Stimulated activated CD4-positive, alpha-beta T cell treated with anti-CD3 and anti-CD28 coated beads, Interleukin-4, amount 100 ng/mL, for 24 hours (primary cell): ENCODE measurements at regions not wholly inside any gene's neighbourhood (a gene's known extent, or its start where the extent isn't known, plus 50 kb on each side); places are given as distances from the start of the nearest gene placed in this dataset.

Experiments used
- DNase-seq: peaks from one replicate; pipeline ENCODE4 v3.0.0-alpha.2; 2020

DNA sequence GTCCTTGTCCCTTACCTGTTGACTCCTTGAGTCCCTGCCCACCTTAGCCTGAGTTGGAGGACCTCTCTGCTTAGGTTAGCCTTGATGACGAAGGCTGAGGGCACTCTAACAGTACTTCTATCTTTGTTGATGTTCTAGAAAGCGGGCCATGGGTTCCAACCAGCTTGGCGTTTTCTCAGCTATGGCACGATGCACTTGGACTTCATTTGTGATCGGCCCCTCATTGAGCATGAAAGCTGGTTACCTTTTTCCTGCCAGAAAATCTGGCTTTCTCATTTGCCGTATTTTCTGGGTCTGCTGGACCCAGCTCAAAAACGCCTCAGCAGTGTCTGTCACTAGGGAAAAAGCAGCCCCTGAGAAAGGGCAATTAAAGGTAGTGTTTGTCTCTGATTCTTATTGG lies 290.8 kb downstream of the EMP1 start:
- DNase-seq, result no peak

DNA sequence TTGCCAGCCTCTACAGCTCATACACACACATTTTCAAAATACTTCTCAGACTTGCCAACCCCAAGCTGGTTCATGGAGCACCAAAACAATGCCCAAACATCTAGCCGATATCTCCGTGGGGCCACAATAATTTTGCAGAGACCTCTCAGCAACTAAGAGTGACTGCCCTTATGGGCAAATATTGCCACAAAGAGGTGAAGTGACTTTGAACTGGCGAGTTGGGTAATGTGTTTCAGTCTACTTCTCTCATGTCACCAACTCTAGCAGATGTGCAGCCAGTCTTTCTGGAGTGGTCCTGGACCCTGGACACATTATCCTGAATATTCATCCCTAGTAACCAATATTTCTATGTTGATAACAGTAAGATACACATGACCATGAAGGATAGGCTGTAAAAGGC lies 290.3 kb downstream of the EMP1 start:
- DNase-seq, result no peak

DNA sequence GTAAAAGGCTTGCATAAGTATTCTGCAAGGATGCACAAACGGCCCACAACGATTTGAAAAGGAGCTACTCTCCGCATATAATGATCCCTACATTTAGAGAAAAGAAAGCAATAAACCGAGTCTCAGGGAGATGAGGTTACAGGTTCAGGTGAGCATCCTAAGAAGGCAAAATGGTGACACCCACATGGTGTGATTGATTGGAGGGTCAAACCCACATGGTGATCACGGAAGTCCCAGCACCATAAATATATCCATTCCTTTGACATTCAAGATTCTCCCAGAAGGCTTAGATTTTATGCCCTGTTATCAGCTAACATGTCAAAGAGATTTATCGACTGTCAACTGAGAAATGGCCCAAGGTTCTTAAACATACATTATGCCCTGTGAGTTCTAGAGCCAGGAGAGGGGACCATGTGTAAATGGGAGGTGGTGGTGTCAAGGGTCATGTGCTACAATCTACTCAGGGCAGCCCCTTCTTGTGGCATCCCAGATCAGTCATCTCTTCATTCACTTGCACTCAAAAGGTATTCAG lies 282.2 kb downstream of the EMP1 start:
- no peak for DNase-seq

DNA sequence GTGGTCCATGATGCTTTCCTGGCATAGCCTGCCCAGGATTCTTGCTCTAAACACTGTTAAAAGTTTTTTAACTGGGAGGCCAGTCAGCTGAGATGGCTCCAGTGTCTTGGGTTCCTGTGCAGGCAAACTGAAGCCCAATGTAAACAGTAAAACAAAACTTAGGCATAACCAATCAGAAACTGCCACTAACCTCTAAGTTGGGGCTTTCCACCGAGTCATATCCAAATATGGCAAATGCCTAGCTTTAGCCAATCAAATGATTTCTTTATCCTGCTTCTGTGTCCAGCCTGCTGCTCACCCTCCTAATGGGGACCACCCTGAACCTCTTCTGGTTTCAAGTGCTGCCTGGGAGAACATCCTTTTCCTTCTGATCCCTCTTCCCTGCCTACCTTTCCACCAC lies 277.9 kb downstream of the EMP1 start:
- DNase-seq, result no peak

DNA sequence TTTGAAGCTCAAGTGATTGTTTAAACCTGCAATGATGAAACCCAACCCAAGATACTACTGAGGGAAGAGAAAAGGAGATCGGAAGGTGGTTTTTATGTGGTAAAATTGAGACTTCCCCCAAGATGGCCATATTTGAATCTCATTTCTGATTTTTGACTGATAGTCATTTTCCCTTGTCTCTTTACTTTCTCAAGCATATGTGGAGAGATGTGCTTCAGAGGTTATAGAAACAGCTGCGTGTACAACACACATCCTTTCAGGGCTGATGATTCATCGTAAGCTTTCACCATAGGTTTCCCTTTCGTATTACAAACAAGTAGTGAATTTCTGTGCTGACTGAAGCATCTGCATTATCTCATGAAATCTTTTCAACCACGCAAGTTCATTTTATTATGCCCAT lies 276.2 kb downstream of the EMP1 start:
- DNase-seq, result no peak

DNA sequence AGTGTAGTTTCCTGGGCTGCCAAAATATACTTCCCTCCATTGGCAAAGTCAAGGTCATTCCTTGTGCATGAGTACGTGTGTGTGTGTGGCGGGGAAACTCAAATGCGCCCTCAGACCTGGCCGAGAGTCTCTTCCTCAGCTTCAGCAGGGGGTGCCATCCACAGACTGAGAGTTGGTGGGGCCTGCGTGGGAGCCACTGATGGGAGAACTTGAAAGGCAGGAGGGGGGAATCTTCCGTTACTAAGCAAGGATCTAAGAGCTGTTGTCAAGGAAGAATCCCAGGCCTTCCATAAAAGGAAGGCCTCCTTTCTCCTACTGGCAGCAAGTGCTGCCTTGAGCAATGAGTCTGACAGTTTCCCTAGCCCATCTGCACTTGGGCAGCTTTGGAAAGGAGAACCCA lies 274.9 kb downstream of the EMP1 start:
- DNase-seq, result no peak

DNA sequence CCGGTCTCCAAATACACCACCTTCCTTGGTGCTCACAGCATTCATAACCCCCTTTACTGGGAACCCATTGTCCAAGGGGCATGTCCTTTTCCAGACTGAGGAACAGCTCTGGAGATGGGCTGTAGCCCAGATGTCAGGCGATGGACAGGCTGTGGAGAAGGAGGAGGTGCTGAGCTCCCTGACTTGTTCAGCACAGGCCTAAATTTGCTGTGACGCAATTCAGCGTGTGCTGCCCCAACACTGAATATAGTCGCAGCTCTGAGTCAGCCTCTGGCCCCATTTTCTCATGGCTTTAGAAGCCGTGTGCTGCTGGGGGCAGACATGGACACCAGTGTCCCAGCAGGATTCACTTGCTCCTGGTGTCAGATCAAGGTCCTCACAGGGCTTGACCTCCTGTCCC lies 269.1 kb downstream of the EMP1 start:
- no peak for DNase-seq

DNA sequence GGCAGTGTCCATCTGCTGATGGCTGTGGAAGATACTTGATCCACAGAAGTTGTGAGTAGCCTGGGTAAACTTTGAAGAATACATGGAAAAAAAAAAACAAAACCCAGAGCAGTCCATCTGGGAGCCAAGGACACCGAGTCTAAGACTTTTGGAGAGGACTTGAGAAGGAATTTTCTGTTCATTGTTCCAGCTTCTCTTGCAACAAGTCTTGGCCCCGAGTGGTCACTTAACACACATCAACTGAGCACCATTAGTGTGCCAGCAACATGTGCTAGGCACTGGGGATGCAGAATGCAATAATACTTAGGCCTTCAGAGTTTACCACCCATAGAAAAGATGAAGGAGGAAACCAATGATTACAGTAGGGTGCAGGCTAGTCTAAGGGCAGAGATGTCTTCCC lies 266.7 kb downstream of the EMP1 start:
- DNase-seq, result no peak

GRCh38 chr12:13462450-13462849 lies 265.9 kb downstream of the EMP1 start:
- DNase-seq, result no peak

DNA sequence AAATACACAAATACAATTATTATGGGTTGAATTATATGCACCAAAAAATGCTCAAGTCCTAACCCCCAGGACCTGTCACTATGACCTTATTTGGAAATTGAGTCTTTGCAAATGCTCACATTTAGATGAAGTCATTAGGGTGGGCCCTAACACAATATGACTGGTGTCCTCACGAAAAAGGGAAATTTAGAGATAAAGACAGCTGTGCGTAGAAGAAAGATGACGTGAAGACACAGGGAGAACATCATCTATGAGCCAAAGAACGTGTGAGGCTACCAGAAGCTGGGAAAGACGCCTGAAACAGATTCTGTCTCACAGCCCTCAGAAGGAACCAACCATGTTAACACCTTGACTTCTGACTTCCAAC lies 259.2 kb downstream of the EMP1 start:
- no peak for DNase-seq

DNA sequence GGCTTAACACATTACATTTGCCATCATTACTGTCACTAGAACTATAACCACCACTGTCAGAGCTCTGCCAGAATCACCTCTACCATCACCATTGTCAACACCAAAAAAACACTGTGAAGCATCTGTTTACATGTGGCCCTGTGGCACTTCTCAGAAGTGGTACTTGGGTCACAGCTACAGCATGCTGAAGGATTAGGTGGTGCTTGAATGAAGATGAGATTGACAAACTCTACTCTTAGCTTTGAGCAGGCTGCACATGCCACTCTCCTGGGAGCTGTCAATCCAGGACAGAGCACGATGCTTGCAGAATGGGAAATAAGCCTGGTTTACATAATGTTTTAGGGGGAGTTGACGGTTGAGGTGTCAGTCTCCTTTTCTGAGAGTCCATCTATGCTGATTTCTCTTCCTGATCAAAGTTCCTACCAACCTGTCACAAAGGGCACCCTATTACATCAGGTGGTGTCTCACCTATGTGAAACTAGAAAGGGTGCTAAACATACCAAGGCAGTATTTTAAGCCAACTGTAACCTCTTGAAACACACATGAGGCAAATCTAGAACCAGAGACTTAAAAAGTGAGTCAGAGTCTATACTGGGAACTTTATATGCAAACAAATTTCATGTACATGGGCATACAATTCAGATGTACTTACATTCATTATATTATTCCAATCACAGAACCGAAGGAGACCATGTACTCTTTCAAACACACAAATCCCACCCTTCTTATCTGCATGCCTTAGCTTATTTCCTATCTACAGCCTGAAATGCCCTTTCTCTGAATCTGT lies 258.7 kb downstream of the EMP1 start:
- DNase-seq, result no peak

- no peak for DNase-seq
Observed at GRCh38 chr12:13452955-13453570, 256.5 kb downstream of the EMP1 start.

GRCh38 chr12:13451776-13452175 lies 255.2 kb downstream of the EMP1 start:
- no peak for DNase-seq

DNA sequence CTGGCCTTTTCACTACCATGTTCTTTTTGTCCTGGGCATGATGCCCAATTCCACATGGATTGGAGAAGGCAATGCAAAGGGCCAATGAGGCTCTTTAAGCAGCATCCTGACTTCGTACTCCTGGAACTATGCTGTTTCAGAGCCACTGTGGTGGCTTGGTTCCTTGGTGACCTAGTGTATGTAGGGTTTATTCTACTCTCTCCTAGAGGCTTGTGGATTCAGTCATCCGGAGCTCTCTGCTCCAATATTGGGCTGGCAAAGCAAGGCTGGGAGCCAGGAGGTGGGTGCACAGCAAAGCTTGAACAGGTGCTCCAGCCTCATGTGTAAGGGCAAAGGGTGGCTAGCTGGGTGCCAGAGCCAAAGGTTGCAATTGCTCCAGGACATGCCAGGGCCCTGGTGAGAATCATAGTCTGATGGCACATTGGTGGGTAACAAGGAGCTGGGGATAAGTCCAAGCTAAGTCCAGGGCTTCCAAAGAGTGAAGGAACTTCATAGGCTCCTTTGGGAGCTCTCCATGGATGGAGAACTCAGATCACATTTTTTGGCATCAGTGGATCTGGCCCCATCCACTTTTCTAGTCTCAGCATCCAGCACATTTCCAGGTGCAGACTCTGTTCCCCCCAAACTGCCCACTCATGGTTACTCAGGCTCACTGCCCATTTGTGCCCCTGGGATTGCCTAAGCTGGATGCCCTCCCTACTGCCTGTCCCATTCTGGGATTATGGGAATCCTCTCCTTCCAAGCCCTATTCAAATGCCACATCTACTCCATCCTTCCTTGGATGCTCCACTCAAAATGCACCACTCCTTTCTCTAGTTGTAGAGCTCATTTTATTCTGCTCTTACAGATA lies 253.9 kb downstream of the EMP1 start:
- no peak for DNase-seq

DNA sequence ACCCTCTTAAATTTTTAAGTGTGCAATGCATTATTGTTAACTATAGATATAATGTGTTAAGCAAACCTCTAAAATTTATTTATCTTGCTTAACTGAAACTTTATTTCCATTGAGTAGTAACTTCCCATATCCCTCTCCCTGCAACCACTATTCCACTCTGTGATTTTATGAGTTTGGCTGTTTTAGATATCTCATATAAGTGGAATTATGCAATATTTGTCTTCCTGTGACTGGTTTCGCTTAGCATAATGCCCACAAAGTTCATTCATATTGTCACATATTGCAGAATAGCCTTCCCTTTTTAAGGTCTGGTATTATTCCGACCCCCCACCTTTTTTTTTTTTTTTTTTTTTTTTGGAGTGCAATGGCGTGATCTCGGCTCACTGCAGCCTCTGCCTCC lies 247.6 kb downstream of the EMP1 start:
- no peak for DNase-seq

DNA sequence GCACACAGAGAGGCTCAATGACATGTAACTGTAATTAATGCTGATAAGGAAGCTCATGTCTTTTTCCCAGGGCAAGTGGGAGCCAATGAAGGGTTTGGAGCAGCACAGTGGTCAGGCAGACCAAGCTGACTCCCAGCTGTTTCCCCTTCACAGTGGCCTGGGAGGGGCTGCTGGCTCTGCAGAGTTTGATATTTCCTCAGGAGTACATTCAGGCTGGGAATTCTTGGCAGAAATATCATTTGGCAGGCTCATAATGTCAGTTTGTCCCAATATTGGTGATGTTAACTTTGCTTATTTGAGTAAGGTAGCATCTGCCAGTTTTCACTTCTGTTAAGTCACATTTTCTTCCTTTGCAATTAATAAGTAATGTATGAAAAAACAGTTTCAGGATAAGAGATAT lies 247.0 kb downstream of the EMP1 start:
- DNase-seq, result no peak

DNA sequence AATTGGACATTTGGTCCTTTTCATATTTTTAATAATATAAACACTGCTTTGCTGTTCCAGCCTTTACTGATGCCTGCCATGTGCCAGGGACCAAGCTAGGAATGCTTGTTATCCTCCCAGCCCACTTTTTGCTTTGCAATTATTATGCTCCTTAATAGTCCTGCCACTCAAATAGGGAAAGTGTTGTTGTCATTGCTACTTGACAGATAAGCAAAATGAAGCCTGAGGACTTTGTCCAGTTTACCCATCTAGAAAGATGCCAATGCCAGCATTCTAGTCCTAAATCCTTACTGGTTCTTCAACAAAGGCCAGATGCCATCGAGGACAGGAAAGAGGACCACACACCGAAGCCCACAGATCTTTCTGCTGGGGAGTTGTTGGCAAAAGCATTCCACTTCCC lies 246.5 kb downstream of the EMP1 start:
- no peak for DNase-seq

- DNase-seq, result no peak
Observed at GRCh38 chr12:13442457-13442856, 245.9 kb downstream of the EMP1 start.

- DNase-seq, result no peak
Observed at GRCh38 chr12:13440844-13441243, 244.3 kb downstream of the EMP1 start.

GRCh38 chr12:13437541-13437940 lies 241.0 kb downstream of the EMP1 start:
- no peak for DNase-seq

GRCh38 chr12:13436696-13437391 lies 240.3 kb downstream of the EMP1 start:
- no peak for DNase-seq

DNA sequence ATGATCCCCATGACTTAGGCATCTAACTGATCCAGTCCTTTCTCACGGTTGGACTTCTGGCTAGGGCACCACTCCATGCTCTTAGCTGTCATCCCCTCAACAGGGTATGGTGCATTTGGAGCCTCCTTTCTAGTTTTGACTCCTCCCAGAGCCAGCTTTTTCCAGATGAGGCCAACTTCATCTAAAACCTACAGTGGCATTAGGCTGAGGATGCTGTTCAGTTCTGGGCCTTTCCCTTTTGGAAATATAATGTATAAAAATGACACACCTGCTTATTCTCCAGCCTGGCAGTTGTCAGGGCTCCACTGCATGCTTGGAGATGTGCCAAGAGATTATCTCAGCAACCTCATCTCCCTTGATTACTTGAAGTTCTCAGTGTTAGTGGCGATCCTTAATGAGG lies 239.7 kb downstream of the EMP1 start:
- DNase-seq, result no peak
